Mesendoderm (in vitro differentiated cells): ENCODE measurements at regions not wholly inside any gene's neighbourhood (a gene's known extent, or its start where the extent isn't known, plus 50 kb on each side); places are given as distances from the start of the nearest gene placed in this dataset.

Source experiments
- DNase-seq: peaks from one replicate; pipeline ENCODE4 v3.0.0; 2013
- H2AK5ac ChIP-seq: 2 replicates; pipeline ENCODE4 v1.6.1; 2013; ENCODE audit warnings: low read length, inconsistent platforms
- H2BK120ac ChIP-seq: 2 replicates; pipeline ENCODE4 v1.6.1; 2013; ENCODE audit warnings: low read depth, mild to moderate bottlenecking, low read length, moderate library complexity, mixed read lengths
- H2BK15ac ChIP-seq: replicated peaks from 2 replicates; pipeline ENCODE4 v1.6.1; 2013; ENCODE audit warnings: low read depth, mild to moderate bottlenecking, moderate library complexity
- H2BK5ac ChIP-seq: 2 replicates; pipeline ENCODE4 v1.6.1; 2013; ENCODE audit warnings: low read length, inconsistent platforms
- H3K18ac ChIP-seq: 2 replicates; pipeline ENCODE4 v1.6.1; 2013; ENCODE audit warnings: mild to moderate bottlenecking, low read length, mixed read lengths
- H3K23ac ChIP-seq: one replicate; pipeline ENCODE4 v1.6.1; 2013; ENCODE audit warnings: low read length
- H3K27ac ChIP-seq: 2 replicates; pipeline ENCODE4 v1.5.1; 2013; ENCODE audit warnings: low read depth, mild to moderate bottlenecking, inconsistent platforms, low read length, moderate library complexity
- H3K27me3 ChIP-seq: 2 replicates; pipeline ENCODE4 v1.6.1; 2013; ENCODE audit warnings: low read length, control low read depth, mild to moderate bottlenecking, inconsistent platforms; ENCODE audit not compliant: insufficient read depth, poor library complexity
- H3K36me3 ChIP-seq: 2 replicates; pipeline ENCODE4 v1.6.1; 2013; ENCODE audit warnings: low read length, inconsistent platforms; ENCODE audit not compliant: control insufficient read depth, insufficient read depth
- H3K4ac ChIP-seq: one replicate; pipeline ENCODE4 v1.6.1; 2013; ENCODE audit warnings: low read depth, mild to moderate bottlenecking, low read length, moderate library complexity
- H3K4me1 ChIP-seq: 2 replicates; pipeline ENCODE4 v1.6.1; 2013; ENCODE audit warnings: low read depth, low read length, inconsistent platforms; ENCODE audit not compliant: control insufficient read depth
- H3K4me2 ChIP-seq: 2 replicates; pipeline ENCODE4 v1.6.1; 2013; ENCODE audit warnings: low read length
- H3K4me3 ChIP-seq: 2 replicates; pipeline ENCODE4 v1.5.1; 2013; ENCODE audit warnings: mild to moderate bottlenecking, low read length
- H3K56ac ChIP-seq: one replicate; pipeline ENCODE4 v1.6.1; 2013; ENCODE audit warnings: low read length
- H3K79me1 ChIP-seq: 2 replicates; pipeline ENCODE4 v1.6.1; 2013; ENCODE audit warnings: low read length, inconsistent platforms
- H3K79me2 ChIP-seq: 2 replicates; pipeline ENCODE4 v1.6.1; 2013; ENCODE audit warnings: mild to moderate bottlenecking, low read length; ENCODE audit not compliant: control insufficient read depth, insufficient read depth
- H3K9ac ChIP-seq: 2 replicates; pipeline ENCODE4 v1.6.1; 2013; ENCODE audit warnings: low read length, inconsistent platforms
- H4K5ac ChIP-seq: one replicate; pipeline ENCODE4 v1.6.1; 2013; ENCODE audit warnings: low read length
- H4K8ac ChIP-seq: one replicate; pipeline ENCODE4 v1.6.1; 2013; ENCODE audit warnings: low read depth, mild to moderate bottlenecking, control low read depth, low read length, moderate library complexity
- WGBS: extraction: QIAGEN DNeasy Blood & Tissue Kit; methylation state at CpG from one replicate; pipeline ENCODE4 v1.1.7; 2013; ENCODE audit warnings: low lambda C conversion rate, missing lambda C conversion rate; ENCODE audit not compliant: insufficient coverage; ENCODE audit errors: extremely low coverage; 5-methylcytosine and 5-hydroxymethylcytosine counted together

GRCh38 chr13:67574320-67575233 lies 344.4 kb upstream of the PCDH9 start:
- Histone ChIP-seq H2AK5ac (no peak overlapping the region), H2BK5ac (no peak overlapping the region), H4K8ac (no peak overlapping the region), H3K4me2 (no peak overlapping the region), H3K27me3 (no peaks in the 10 kb centered on the region), H3K56ac (no peak overlapping the region), H3K23ac (no peak overlapping the region), H3K27ac (no peak overlapping the region), H3K79me1 (no peaks in the 10 kb centered on the region), H2BK15ac (no peak overlapping the region), H3K79me2 (no peaks in the 10 kb centered on the region), H3K4me1 (no peaks in the 10 kb centered on the region), H3K4ac (no peak overlapping the region), H3K36me3 (no peaks in the 10 kb centered on the region), H3K9ac (no peak overlapping the region), H3K4me3 (no peak overlapping the region), H3K18ac (no peak overlapping the region), H4K5ac (no peak overlapping the region), H2BK120ac (no peak overlapping the region)
- no CpG with 5 or more reads among the region's 5 CpGs for WGBS
- peak; percentile 2 for DNase-seq

- no CpG with 5 or more reads among the region's 4 CpGs for WGBS
- Histone ChIP-seq H2BK5ac (no peak overlapping the region), H3K36me3 (no peaks in the 10 kb centered on the region), H4K8ac (no peak overlapping the region), H2BK120ac (no peak overlapping the region), H3K9ac (no peak overlapping the region), H3K79me2 (no peaks in the 10 kb centered on the region), H3K4me1 (no peaks in the 10 kb centered on the region), H3K4me3 (no peak overlapping the region), H2BK15ac (no peak overlapping the region), H3K4me2 (no peak overlapping the region), H3K79me1 (no peaks in the 10 kb centered on the region), H3K23ac (no peak overlapping the region), H3K4ac (no peak overlapping the region), H4K5ac (no peak overlapping the region), H3K56ac (no peak overlapping the region), H3K27me3 (no peaks in the 10 kb centered on the region), H3K27ac (no peak overlapping the region), H2AK5ac (no peak overlapping the region), H3K18ac (no peak overlapping the region)
- DNase-seq: no peak
These were observed 338.1 kb upstream of the PCDH9 start for GRCh38 chr13:67568205-67568604.

GRCh38 chr13:67557642-67558241 lies 327.6 kb upstream of the PCDH9 start:
- Histone ChIP-seq H3K27ac (no peak overlapping the region), H4K5ac (no peak overlapping the region), H2BK120ac (no peak overlapping the region), H3K18ac (no peak overlapping the region), H3K79me2 (no peaks in the 10 kb centered on the region), H3K4ac (no peak overlapping the region), H3K4me3 (no peak overlapping the region), H3K23ac (no peak overlapping the region), H3K56ac (no peak overlapping the region), H2BK5ac (no peak overlapping the region), H2BK15ac (no peak overlapping the region), H3K27me3 (no peaks in the 10 kb centered on the region), H3K79me1 (no peaks in the 10 kb centered on the region), H3K4me1 (no peaks in the 10 kb centered on the region), H3K9ac (no peak overlapping the region), H3K36me3 (no peaks in the 10 kb centered on the region), H3K4me2 (no peak overlapping the region), H4K8ac (no peak overlapping the region), H2AK5ac (no peak overlapping the region)
- peak; percentile 29 for DNase-seq
- WGBS: no CpG with 5 or more reads among the region's 2 CpGs

- no peak overlapping the region for H3K9ac ChIP-seq
- no peak overlapping the region for H3K56ac ChIP-seq
- no peak overlapping the region for H2AK5ac ChIP-seq
- H3K27ac ChIP-seq: no peak overlapping the region
- no peak for DNase-seq
- H3K18ac ChIP-seq: no peak overlapping the region
- WGBS: no CpG with 5 or more reads among the region's 1 CpG
- H2BK5ac ChIP-seq: no peak overlapping the region
- no peak overlapping the region for H3K4me3 ChIP-seq
- H2BK120ac ChIP-seq: no peak overlapping the region
- no peak overlapping the region for H2BK15ac ChIP-seq
- H3K79me2 ChIP-seq: no peaks in the 10 kb centered on the region
- no peaks in the 10 kb centered on the region for H3K4me1 ChIP-seq
- no peaks in the 10 kb centered on the region for H3K36me3 ChIP-seq
- H4K5ac ChIP-seq: no peak overlapping the region
- H3K4ac ChIP-seq: no peak overlapping the region
- H3K79me1 ChIP-seq: no peaks in the 10 kb centered on the region
- H3K23ac ChIP-seq: no peak overlapping the region
- H3K27me3 ChIP-seq: no peaks in the 10 kb centered on the region
- H3K4me2 ChIP-seq: no peak overlapping the region
- no peak overlapping the region for H4K8ac ChIP-seq
These were observed 327.0 kb upstream of the PCDH9 start for GRCh38 chr13:67557118-67557517.

GRCh38 chr13:67554746-67555452 lies 324.8 kb upstream of the PCDH9 start:
- Histone ChIP-seq H3K27ac (no peak overlapping the region), H4K8ac (no peak overlapping the region), H3K4me1 (no peaks in the 10 kb centered on the region), H3K4ac (no peak overlapping the region), H2BK120ac (no peak overlapping the region), H4K5ac (no peak overlapping the region), H3K36me3 (no peaks in the 10 kb centered on the region), H3K23ac (no peak overlapping the region), H3K9ac (no peak overlapping the region), H3K79me2 (no peaks in the 10 kb centered on the region), H3K4me2 (no peak overlapping the region), H2BK5ac (no peak overlapping the region), H3K79me1 (no peaks in the 10 kb centered on the region), H2AK5ac (no peak overlapping the region), H3K56ac (no peak overlapping the region), H2BK15ac (no peak overlapping the region), H3K4me3 (no peak overlapping the region), H3K27me3 (no peaks in the 10 kb centered on the region), H3K18ac (no peak overlapping the region)
- no peak for DNase-seq
- no CpG with 5 or more reads among the region's 6 CpGs for WGBS
